ENCODE measurements at regions not wholly inside any gene's neighbourhood (a gene's known extent, or its start where the extent isn't known, plus 50 kb on each side); places are given as distances from the start of the nearest gene placed in this dataset.

DNA sequence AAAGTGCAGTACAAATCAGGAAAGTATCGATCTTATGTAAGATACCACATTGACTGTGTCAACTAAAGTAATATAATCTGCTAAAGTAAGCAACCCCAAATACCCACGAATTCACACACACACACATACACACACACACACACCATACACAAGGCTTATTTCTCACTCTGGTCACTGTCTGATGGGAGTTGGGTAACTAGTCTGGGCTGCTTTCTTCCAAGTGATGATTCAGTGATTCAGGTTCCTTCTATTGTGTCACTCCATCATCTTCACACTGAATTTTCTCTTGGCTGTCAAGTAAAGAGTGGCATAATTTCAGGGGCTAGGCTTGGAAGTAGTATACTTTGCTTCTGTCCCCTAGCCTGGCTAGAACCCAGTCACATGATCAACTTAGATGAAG, 104.8 kb upstream of the CCDC54 start:
- no peak for DNase-seq (ENCODE audit: extremely low read depth, low read depth)
- H3K4me3 ChIP-seq (replicated peaks; ENCODE audit: low read depth, low read length) = no peak overlapping the region
- no peak for TF ChIP-seq CTCF (IDR thresholded peaks at IDR 0.05; ENCODE audit: low read depth, low read length, missing control alignments)

DNA sequence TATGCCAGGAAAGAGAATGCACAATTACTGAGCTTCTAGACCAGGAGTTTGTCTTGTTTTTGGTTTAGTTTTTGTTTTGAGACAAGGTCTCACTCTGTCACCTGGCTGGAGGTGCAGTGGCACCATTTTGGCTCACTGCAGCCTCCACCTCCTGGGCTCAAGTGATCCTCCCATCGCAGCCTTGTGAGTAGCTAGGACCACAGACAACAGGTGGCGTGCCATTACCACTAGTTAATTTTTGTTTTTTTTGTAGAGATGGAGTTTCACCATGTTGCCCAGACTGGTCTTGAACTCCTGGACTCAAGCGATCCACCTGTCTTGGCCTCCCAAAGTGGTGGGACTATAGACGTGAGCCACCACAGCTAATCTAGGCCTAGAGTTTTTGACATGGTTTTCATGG, 104.4 kb upstream of the CCDC54 start:
- no peak overlapping the region for H3K4me3 ChIP-seq (replicated peaks; ENCODE audit: low read depth, low read length)
- no peak for TF ChIP-seq CTCF (IDR thresholded peaks at IDR 0.05; ENCODE audit: low read depth, low read length, missing control alignments)
- DNase-seq (ENCODE audit: extremely low read depth, low read depth) = no peak

DNA sequence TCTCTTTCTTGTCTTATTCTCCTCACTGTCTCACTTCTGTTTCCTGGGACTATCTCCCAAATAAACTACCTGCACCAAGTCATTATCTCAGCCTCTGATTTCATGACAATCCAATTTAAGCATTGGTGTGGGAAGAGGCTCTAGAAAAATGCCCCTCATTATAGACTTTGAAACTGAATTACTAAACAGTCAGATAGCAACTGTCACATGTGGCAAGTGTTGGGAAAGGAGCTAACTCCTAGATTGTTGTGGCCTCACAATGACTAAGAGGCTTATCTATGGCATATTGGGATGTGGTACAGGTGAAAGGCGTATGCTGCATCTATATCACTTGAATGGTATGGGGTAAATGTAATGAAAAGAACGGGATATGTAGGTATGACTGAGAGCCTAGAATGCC, 103.5 kb upstream of the CCDC54 start:
- DNase-seq (ENCODE audit: extremely low read depth, low read depth) = no peak
- no peak for TF ChIP-seq CTCF (IDR thresholded peaks at IDR 0.05; ENCODE audit: low read depth, low read length, missing control alignments)
- H3K4me3 ChIP-seq (replicated peaks; ENCODE audit: low read depth, low read length) = no peak overlapping the region

DNA sequence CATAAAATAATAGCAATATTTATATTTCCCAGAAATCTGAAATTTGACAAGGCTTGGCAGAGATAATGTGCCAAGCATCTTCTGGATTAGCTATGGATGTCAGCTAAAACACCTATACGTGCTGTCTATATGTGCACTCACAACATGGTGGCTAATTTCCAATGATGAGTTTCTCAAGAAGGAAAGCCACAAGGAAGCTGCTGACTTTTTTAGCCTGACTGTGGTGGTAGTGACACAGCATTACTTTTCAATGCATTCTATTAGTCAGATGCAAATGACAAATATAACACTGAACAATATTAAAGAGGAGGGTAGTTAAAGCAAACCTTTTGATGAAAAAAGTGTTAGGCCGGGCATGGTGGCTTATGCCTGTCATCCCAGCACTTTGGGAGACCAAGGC, 101.7 kb upstream of the CCDC54 start:
- no peak for DNase-seq (ENCODE audit: extremely low read depth, low read depth)
- no peak for TF ChIP-seq CTCF (IDR thresholded peaks at IDR 0.05; ENCODE audit: low read depth, low read length, missing control alignments)
- H3K4me3 ChIP-seq (replicated peaks; ENCODE audit: low read depth, low read length) = no peak overlapping the region

GRCh38 chr3:107283948-107284347, 93.3 kb upstream of the CCDC54 start:
- no peak for TF ChIP-seq CTCF (IDR thresholded peaks at IDR 0.05; ENCODE audit: low read depth, low read length, missing control alignments)
- no peak overlapping the region for H3K4me3 ChIP-seq (replicated peaks; ENCODE audit: low read depth, low read length)
- no peak for DNase-seq (ENCODE audit: extremely low read depth, low read depth)

DNA sequence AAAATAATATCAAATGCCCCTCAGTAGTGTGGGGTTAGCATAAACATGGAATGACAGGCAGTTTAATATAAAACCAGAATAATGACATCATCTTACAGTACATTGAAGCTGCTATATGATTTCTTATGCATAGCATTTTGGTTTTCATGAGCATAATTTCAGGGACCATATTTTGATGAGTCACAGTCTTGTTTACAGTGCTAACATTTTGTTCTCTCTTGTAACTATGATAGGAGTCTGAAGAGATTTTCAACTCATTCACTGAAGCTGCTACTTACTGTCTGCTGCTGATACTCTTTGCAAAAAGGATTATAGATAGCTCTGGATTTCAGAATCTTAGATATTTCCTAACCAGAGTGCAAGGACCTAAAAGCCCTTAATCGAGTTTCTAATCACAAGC, 92.6 kb upstream of the CCDC54 start:
- DNase-seq (ENCODE audit: extremely low read depth, low read depth) = no peak
- no peak overlapping the region for H3K4me3 ChIP-seq (replicated peaks; ENCODE audit: low read depth, low read length)
- no peak for TF ChIP-seq CTCF (IDR thresholded peaks at IDR 0.05; ENCODE audit: low read depth, low read length, missing control alignments)

DNA sequence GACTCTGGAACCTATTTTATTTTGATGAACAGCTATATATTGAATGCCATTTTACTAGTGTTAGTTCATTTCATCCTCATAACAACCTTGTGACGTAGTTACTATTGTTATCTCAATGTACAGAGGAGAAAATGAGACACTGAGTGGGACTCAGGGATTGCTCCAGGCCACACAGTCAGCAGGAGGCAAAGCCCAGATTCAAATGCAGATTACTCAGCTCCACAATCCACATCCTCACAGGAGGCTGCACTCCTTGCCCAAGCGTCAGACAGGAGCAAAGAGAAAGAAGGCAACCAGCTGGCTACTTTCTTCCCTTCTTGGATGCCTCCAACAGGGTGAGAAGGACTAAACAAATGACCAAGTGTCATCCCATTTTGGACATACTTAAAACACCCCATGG, 92.0 kb upstream of the CCDC54 start:
- TF ChIP-seq CTCF (IDR thresholded peaks at IDR 0.05; ENCODE audit: low read depth, low read length, missing control alignments) = no peak
- no peak overlapping the region for H3K4me3 ChIP-seq (replicated peaks; ENCODE audit: low read depth, low read length)
- no peak for DNase-seq (ENCODE audit: extremely low read depth, low read depth)

Measured in HFF-Myc (cell line).